ENCODE measurements at regions not wholly inside any gene's neighbourhood (a gene's known extent, or its start where the extent isn't known, plus 50 kb on each side); places are given as distances from the start of the nearest gene placed in this dataset.

DNA sequence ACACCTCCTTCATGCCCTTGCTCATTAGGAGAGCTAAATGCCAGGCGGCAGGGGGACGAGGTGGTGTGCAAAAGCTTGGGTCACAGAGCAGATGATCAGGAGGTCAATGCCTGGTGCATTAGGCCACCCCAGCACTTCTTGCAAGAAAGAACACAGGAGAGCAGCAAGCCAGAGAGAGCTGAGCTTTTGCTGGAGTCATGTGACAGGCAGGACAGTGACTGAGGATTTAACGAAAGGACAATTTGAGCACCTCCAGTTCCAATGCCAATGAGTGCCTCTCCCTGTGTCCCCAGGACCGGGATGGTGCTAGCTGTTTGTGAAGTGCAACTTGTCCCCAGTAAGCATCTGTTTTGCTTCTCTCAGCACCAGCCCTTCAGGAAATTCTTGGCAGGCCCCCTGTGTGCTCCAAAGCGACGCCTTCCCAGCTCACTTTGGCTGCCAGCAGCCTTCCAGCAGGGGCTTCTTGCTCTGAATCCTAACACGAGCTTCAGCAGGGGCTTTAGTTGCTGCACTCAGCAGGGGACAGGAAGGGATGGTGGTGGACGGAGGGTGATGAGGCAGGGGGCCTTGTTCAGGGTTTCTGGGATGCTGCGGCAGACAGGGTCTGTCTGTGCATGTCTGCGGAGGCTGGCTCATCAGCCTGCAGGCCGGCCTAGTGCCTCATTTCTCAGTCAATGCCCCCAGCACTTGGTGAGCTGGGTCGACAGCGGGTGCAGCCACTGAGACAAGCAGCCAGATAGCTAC is 368.1 kb downstream of the RPS24 start:
- DNase-seq: peak; percentile 69

DNA sequence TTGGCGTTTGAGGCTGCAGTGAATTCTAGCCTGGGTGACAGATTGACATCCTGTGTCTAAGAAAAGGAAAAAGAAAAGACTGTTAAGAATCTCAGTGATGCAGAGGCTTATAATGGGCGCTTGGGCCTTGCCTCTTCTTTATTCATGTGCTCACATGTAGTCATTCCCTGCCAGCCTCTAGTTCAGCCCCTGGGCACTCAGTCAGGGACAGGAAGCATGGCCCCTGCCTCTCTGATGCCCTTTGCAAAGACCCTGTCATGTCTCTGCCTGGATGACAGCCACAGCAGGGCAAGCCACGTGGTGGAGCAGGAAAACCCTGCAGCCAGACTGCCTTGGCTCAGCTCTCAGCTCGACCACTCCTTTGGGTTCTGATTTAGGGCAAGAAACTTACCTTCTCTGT is 368.9 kb downstream of the RPS24 start:
- DNase-seq: no peak

GRCh38 chr10:78403781-78404180 is 370.1 kb downstream of the RPS24 start:
- no peak for DNase-seq

DNA sequence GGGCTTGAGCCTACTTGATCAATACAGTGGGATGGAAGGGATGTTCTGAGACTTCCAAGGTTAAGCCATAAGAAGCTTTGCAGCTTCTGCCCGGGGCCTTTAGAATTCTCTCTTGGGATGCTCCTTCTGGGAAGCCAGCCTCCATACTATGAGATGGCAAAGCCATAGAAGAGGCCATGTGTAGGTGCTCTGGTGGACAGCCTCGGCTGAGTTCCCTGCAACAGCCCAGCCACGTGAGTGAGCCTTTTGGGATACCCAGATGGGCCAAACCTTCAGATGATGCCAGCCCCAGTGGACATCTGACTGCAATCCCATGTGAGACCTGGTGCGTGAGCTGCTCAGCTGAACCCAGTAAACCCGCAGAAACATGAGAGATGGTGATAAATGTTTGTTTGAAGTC is 370.6 kb downstream of the RPS24 start:
- no peak for DNase-seq

GRCh38 chr10:78405231-78405630 is 371.6 kb downstream of the RPS24 start:
- DNase-seq: no peak

DNA sequence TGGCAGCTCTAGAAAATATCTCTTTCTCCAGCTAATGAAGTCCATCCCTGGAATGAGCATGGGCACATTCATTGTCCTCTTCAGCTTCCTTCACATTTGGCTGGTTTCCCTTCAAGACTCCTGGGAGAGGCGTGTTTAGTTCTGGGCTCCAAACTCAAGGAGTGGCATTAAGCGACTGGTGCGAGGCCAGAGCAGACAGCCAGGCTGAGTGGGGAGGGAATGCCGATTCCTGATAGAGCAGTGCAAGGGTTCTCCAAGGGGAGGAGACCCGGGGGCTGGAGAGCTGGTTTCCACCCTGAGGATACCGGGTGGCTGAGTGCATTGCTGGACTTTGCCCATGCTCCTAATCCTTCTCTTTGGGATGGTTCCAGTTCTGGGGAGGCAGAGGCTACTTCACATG is 372.1 kb downstream of the RPS24 start:
- no peak for DNase-seq

DNA sequence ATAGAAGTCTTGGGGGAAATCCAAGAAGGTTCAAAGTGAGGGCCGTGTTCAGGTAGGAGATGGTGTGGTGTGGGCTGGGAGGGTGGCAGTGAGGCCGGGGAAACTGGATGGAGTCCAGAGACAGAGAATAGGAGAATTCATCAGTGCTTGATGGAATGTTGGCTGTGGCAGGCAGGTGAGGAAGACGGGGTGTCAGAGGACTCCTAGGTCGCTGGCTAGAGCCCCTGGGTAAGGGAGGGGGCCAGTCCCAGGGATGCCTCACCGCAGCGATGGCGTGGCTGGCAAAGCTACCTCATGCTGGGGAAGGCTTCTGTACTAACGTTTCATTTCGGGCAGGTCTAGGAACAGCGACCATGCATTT is 373.0 kb downstream of the RPS24 start:
- no peak for DNase-seq

DNA sequence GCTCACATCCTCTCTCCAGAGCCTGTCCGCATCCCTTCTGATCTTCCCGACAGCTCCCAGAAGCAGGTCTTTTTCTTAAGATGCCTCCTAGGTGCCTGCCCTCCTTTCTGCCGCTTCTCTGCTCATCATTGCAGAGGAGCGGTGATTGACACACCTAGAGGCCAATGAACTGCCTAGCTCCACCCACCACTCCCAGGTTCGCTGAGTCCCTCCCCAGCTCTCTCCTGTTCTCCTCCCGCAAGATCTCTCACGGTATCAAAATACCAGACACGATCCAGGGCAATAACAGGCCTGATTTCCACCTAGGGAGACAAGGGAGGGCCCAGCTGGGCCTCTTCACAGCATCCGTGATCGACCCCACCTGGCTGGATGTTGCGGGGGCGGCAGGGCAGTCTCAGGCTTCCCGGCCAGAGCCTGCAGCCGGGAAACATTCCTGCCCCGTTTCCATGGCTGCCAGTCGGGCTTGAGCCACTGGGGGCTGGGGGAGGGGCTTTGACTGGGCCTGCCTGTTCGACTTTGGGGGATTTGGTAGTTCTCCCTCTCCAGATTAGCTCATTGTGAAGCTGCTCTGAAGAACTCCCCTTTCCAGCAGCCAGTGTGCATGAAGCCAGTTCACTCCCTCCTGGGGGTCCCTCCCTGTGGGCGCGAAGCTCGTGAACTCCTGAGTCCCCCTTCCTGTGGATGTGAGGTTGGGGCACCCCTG is 373.5 kb downstream of the RPS24 start:
- peak; percentile 99 for DNase-seq

- peak; percentile 64 for DNase-seq
Observed at GRCh38 chr10:78407966-78408365, 374.3 kb downstream of the RPS24 start.

DNA sequence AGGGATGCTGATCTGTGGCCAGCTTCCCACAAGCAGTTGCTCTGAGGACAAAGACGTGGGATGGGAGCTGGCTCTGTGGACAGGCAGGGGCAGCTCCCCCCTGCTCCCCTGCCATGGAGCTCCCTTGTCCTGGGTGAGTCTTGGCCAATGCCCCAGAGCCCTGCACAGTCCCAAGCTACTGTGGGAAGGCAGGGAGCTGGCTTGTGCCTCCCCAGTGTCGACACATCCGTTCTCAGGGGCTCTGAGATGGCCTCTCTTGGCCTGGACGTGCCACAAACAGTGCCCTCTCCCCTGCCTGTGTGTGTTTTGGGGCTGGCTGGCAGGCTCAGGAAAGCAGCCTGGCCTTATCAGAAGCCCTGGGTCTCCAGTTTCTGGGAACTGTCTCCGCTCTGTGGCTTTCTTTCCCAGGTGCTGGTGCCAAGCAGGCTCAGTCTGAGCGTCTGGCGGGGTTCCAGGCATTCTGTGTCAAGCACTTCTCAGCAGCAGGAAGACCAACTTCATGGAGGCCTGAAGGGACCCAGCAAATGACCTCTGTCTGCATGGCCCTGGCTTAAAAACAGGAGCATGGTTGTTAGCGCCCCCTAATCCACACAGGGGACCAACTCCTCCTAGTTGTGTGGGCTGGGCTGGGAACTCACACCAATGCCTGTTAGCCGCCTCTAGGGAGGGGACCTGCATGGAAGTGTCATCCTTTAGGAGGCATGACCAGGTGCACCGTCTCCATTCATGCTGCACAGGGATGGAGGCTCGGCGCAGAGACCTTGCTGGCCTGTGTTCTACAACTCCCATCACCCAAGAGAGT is 375.2 kb downstream of the RPS24 start:
- DNase-seq: no peak

- no peak for DNase-seq
Observed at GRCh38 chr10:78410046-78410965, 376.6 kb downstream of the RPS24 start.

- DNase-seq: no peak
Observed at GRCh38 chr10:78411716-78412115, 378.1 kb downstream of the RPS24 start.

GRCh38 chr10:78412605-78413004 is 378.9 kb downstream of the RPS24 start:
- DNase-seq: no peak

DNA sequence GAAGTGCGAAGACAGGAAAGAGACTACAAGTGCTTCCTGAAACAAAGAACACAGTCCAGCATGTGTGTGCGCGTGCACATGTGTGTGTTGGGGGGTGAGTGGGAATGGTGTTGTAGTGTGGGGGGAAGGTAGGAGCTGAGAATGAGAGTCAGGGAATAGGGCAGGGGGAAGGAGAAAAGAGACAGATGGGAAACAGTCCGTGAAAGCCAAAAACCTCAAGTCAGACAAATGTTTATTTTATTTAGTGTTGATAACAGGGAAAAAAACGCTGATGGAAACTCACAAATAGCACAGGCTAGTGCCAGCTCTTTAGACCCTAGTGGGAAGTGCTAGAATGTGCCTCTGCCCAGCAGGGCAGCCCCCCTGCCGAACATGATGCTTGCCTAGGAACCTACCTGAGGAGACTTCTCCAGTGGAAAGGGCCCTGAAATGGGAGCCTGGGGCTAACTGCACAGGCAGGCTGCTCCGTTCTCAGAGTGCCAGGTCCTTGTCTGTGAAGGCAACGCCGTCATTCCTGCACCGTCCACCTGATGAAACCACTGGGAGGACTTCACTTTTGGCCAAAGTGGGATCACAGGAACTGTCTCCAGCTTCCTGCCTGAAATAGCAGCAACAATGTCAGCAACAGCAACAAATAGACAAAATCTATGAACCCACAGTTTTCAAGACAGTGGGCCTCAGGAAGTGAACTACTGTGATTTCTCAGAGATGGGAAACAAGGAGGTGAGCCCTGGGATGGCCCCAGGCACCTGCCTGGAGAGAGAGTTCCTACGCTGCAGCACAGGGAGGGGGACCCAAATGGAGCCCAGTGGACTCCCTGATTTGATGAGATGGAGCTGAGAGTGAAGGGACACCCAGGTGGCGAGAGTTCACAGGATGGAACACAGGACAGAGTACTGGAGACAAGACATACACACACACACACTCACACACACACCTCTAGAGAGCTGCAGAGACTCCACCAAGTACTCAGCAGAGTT is 379.7 kb downstream of the RPS24 start:
- no peak for DNase-seq

DNA sequence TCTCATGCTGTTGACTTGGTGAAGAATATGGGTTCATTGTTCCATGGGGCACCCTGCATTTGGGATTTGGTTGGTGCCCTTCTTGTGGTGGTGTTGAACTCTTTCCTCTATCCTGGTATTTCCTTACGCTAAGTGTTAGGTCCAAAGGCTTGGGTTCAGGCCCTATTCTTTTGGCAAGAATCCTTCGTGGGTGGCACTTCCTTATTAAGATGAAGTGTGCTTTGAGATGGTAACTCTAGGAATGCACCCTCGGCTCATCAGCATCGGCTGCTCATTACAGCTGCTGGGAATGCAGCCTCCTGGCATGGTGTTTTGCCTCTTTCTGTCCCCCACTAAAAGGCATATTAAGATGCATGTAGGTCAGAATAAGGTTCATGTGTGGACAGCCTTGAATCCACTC is 380.7 kb downstream of the RPS24 start:
- DNase-seq: no peak

GRCh38 chr10:78415111-78415510 is 381.4 kb downstream of the RPS24 start:
- no peak for DNase-seq

DNA sequence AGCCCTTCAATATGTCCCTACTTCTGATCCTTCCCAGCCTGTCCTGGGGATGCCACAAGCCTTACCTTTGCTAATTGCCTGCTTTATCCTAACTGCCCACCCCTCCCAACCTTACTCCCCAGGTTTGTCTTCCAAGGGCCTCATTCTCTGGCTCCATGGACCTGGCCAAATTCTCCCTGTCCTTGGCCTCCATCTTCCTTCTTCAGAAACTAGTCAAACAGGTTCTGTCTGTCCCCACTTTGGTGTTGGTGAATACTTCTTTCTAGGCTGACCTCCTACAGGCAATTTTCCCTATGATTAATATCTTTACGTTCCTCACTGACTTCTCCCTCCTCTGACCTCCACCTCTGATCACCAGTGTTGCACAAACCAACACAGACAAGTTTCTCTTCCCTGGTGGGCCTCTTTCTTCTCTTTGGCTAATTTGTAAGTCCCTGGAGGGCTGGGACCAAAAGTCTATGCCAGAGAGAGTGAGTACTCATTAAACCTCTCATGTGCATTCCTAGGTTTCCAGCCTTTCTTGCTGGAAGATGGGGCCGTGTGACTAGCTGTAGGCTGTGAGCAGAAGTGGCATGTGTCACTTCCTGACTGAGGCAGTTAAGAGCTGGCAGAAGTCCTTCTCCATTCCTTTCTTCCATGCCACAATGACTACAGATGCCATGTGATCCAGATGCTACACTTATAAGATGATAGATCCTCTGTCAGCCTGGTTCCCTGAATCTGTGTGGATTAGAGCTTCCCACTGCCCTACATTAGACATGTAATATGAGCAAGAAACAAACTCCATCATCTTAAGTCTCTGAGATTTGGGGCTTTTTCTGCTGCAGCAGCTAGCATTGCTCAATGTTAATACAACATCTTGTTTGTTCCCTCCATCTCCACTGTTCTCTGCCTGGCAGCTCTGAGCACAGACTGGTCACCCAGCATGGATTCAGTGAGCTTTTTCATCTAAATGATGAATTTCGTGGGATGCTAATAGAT is 382.7 kb downstream of the RPS24 start:
- DNase-seq: peak; percentile 21

- no peak for DNase-seq
Observed at GRCh38 chr10:78417425-78418370, 384.0 kb downstream of the RPS24 start.

Measured in eye (tissue), 1 donor.